GM21619 (cell line): ENCODE measurements at regions not wholly inside any gene's neighbourhood (a gene's known extent, or its start where the extent isn't known, plus 50 kb on each side); places are given as distances from the start of the nearest gene placed in this dataset.
"Not testable (repeated sequence)": the region's sequence is repeated elsewhere in the genome, so short reads cannot be mapped to it uniquely, and the experiment has no call there.

Source experiments
- ATAC-seq: cut with Tn5 transposase; IDR thresholded peaks from one replicate; pipeline ENCODE4 v1.9.1; 2021; ENCODE audit not compliant: unreplicated experiment

DNA sequence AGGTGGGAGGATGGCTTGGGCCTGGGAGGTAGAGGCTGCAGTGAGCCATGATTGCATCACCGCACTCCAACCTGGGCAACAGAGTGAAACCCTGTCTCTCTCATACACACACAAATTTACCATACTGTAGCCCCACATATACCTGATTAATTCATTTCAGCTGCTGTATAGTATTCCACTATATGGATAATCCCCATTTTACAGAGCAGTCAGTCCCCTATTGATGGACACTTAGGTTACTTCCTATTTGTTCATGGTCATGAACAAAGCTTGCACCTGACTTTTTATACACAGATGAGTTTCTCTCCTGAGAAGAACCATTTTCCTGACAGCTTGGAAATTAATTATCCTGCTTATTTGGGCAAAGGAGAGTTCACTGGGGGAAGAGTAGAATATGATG lies 59.2 kb downstream of the EMX2 start:
- no peak for ATAC-seq

DNA sequence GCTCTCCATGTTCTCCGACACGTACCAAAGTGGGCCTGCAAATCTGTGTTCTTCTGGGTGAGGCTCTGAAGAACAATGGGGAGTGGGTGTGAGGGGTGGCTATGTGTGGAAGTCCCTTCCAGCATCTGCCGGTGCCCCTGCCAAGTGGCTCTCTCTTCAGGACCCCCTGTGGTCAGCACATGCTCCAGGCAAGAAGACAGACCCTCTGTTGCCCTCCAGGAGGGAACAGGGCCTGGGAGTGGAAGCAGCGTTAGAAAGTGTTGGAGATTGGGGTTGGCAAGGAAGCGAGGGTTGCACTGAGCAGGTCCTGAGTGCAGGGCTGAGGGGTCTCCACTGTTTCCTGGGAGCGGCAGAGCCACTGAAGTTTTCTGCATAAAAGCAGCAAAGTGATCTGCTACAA lies 60.5 kb downstream of the EMX2 start:
- no peak for ATAC-seq

DNA sequence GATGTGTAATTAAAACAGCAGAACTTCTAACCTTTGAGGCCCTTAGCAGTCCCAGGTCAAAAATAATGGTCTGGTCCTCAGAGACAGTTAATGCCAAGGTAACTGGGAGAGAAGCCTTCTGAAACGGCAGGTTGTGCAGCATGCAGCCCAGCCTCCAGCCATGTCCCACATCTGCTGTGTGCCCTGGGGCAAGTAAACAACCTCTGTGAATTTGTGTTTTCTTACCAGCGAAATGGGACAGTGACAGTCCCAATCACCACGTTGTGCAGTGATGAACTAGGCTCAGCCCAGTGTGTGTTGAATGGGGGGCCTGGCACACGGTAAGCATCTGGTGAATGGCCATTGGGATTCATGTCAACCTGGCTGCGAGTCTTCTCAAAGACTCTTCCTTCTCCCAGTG lies 61.2 kb downstream of the EMX2 start:
- no peak for ATAC-seq

DNA sequence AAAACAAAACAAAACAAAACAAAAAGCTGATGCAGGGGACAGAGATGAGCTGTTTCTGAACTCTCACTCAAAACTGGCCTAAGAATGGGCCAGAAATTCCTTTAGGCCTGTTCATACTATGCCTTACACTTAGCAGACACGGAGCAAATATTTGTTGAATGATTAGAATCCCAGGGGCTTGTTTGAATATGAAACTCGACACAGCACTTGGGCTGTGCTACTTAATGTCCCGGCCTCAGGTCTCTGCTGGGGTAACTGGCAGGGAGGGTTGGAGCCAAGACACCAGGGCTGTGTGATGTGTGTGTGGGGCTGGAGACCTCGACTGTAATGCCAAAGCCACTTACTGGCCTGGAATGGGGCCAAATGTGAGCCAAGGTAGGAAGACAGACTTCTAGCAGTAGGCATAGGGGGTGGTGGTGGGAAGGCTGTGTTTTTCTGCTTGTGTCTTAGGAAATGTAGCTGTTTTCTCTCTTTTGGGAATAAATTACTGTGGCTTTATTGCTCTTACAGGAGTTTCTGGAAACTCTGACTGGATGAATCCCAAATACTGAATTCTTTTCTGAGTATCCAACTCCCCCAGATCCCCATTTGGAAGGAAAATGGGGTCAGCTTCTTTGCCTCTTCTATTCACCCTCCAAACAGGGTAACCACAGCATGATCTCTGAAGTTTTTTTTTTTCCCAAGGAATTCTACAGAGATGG lies 66.7 kb downstream of the EMX2 start:
- ATAC-seq: no peak

DNA sequence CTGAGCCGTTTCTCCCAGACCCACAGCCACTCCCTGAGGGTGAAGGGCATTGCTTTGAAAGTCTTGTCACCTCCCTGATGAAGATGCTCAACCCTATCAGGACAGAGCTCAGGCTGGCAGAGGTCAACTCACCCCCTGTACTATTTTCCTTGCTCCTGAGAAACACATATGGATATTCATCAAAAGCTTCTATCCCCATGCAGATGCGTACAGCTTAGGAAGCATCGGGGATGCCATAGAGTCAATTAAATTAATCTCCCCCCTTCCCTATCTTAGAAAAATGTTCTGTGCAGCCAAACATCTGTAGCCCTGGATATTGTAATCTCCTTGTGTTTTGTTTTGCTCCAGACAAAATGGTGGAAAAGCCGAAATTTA lies 67.2 kb downstream of the EMX2 start:
- ATAC-seq: no peak

DNA sequence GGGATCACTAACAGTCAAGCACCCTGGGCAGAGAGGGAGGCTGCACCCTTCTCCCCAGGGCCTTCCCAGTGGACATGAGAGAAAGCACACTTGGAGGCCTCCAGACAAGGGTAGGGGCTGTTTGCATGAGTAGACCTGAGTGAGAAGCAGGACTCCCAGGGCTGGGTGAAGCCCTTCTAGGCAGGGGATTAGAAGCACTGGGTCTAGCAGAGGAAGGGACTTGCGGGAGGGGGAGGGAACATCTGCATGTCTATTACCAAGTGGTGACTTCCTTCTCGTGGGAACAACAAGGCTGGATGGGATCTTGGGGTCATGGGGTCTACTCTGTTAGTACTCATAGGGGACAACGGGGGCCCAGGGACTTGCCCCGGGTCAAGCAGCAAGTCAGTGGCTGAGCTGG lies 67.8 kb downstream of the EMX2 start:
- ATAC-seq: no peak

DNA sequence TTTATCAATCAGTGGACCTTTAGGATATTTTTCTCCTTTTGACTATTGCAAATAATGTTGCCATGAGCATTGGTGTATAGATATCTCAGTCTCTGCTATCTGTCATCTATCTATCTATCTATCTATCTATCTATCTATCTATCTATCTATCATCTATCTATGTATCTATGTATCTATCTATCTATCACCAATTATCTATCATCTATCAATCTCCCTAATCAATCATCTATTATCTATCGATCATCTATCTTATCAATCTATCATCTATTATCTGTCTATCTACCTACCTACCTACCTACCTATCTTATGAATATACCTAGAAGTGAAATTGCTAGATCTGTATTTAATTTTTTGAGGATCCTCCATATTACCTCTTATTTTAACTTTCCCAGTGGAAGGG lies 69.6 kb downstream of the EMX2 start:
- ATAC-seq: no peak

DNA sequence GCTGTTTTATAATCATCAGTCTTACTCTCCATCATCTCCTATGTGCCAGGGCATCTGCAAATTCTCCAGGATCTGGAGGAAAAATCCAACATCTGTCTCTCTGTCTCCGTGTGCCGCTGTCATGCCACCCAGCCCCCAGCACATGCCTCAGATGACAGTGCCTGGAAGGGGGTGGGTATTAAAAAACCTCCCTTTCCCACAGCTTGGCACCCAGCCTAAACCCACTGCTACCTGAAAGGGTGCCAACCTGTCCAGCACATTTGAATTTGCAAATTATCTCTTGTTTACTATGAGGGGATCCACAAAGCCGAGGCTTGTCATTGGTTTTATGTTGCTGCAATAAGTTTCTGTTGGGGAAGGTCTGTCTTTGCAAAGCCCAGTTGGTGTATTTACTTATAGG lies 73.1 kb downstream of the EMX2 start:
- no peak for ATAC-seq

DNA sequence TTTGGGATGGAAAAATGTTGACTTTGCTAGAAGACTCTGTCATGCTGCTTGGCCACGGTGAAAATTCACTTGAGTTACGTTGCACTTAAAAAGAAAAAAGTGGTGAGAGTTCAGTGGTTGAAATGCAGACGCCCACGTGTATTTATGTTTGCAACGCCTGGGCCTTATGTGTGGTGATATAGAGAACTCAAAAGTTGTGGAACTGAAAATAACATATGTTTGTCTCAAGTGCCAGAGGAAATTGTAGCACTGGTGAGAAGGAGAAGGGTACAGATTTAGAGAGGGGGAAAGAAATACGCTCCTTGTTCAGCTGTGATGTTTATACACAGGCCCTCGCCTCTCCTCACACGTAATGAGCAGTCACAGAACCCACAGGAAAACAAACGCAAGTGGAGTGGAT lies 73.6 kb downstream of the EMX2 start:
- ATAC-seq: peak; percentile 48

DNA sequence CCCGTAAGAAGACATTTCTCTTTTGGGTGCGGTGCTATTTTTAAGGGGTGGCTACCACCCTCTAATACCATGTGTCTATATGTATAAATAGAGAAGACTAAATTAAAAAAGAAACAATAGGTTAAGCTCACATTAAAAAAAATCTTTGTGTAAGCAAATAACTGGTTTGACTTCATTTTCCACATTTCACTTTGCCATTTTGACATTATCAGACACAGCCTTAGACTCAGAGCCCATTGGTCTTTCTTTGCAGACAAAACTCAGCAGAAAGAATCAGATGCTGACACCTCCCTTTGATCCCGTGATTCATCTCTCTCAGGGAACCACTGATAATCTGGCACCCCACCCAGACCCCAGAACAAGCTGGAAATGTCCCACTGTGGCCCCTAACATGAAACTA lies 74.5 kb downstream of the EMX2 start:
- no peak for ATAC-seq

DNA sequence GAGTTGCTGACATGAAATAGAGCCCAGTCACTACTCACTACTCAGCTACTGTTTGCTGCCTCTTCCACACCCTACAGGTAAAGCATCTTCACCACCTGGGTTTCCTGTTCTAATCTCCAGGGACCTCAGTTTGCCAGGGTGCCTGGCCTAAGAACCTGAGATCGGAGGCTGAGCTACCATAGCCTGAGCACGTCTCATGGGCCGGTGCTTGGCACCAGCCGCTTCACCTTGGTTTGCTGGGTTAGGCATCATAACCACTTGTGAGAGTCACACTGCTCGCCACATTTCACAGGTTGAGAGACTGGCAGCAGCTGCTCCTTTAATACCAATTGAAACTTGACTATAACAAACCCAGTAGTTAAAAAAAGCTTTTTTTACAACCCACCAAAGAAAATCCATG lies 75.1 kb downstream of the EMX2 start:
- ATAC-seq: no peak

DNA sequence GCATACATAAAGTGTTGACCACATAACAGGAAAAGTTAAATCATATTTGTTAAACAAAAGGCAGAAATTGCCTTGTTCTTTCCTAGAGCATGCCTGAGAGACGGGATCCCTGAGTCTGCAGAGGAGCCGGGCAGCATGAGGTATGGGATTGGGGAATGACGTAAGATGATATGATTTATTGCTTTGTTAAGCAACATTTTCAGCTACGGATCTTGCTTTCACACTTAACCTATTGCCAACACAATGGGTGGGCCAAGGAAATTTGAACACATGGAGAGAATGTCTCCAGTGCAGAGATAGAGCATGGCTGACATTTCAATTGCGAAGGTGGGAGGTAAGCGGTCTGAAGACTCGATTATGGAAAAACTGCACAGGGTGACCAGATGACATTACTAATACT lies 76.7 kb downstream of the EMX2 start:
- ATAC-seq: no peak

DNA sequence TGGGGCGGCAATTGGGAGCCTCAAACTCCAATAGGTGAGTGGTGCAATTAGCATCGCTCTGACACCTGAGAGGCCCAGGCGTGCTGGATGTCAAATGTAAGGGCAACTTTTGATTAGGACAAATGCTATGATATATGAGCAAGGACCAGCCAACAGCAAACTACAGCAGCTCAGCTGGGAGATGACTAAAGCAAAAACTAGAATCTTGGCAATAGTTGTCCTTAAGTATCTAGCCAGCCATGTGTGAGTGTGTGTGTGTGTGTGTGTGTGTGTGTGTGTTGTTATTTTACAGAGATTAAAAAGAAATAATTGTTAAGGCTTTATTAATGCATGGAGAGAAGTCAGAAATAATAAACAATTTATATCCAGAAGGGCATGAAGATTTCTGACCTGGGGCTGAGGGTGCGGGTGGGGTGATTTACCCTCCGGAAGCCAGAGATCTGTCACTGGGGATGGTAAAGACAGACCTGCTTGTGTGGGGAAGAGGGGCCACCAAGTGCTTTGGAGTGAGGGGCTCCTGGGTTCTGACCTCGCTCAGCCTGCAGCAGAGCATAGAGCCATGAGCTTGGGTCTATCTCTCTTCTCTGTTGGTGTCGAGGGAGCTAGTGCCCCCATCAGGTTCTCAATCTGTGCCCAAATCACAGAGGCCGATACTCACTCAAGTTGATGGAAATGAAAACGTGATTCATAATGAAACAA lies 77.3 kb downstream of the EMX2 start:
- ATAC-seq: no peak

DNA sequence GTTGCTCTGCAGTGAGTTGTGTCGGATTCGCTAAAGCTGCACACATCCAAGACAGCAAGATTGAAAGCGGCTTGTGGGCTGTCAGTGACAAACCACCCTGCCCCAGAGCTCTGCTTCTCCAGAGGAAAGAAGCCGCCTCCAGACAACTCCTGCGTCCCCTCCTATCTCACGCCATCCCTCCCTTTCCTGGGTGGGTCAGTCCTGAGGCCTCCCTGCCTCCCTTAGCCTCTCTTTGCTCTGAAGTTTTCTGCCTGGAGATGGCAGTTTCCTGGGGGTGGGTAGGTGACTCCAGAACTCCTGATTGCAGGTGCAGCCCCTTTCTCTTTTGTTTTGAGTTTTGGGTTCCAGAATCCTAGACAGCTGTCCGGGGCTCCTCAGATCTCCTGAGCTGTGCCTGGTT lies 78.7 kb downstream of the EMX2 start:
- no peak for ATAC-seq

DNA sequence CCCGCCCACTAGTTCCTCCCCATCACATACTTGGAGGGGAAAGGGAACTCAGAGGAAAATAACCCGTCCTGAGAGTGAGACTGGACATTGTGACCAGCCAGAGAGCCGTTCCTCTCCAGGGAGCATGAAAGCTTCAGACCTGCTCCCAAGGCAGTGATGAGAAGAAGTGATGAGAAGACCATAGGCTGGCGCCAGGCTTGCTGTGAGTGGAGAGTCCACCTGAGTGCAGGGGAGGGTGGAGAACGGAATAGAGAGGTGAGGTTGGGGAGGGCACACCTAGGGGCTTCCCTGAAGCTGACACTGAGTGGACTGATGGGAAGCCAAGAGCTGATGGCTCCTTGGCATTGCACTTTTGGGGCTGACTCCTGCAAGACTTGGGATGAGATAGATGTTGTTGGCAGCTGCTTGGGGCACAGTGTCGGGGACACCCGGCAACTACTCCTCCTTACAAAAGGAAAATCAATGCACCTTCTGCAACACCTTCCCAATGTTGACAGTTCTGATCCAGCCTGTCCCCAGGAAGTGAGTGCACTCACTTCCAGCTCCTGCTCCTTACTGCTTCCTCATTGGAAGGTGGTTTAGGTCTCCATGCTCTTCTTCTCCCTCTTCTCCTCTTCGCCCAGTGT lies 79.4 kb downstream of the EMX2 start:
- no peak for ATAC-seq

DNA sequence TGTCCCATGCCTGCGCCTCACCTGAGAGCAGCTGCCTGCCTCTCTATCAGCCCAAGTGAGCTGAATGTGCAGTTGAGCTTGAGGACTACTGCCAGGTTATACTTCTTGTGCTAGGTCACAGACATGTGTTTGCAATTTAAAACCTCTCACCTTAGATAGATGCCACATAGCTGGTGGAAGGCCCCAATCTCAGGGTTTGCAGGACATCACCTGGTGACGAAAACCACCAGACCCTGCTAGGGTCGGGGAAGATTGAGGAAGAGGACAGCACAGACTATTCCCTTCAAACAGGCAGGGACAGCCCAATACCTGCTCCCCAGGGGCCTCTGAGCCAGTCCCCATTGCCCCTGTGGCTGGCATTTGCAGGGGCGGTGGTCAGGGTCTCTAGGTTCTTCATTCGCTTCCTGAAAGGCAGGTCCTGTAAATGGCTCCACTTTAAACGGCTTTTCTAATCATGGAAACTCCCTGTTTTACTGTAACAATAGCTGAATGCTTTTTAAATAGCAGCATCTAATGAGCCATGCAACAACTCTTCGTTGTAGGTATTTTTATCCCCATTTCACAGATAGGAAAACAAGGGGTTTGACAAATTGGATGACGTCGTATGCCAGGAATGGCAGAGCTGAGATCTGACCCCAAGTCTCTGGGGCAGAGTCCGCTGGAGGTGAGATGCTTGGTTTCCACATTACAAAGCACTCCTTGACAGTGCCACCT lies 80.1 kb downstream of the EMX2 start:
- ATAC-seq: no peak

DNA sequence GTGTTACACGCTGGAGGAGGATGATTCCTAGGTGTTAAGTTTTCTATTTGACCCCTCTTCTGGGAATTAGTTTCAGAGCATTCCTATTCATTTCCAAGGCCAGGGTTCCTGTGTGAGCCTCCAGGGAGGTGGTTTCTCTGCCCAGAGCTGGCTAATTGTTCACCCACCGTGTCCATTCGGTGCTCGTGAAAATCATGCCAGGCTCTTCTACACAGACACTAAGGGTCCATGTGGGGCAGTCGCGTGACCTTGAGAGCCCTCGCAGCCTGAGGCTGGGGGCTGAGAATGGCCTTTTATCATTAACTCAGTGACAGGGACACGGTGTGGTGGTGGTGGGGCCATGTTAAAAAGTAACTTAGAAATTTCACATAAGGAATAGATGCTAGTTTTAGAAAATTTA lies 83.7 kb downstream of the EMX2 start:
- no peak for ATAC-seq

DNA sequence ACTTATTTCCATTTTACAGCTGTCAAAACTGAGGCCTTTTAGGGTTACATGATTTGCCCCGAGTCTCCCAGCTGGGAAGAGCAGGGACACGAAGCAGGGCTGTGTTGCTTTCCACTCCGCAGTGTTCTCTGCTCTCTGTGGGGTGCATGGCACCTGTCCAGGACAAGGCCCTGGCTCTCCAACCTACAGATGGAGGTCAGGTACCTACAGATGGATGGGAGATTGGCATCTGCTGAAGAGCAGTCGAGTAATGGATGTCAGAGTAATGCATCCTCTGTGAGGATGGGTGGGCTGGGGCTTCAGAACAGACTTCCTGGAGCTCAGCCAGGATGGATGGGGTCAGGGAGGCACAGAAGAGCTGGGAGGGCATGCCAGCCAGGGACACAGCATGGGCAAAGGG lies 85.0 kb downstream of the EMX2 start:
- no peak for ATAC-seq

DNA sequence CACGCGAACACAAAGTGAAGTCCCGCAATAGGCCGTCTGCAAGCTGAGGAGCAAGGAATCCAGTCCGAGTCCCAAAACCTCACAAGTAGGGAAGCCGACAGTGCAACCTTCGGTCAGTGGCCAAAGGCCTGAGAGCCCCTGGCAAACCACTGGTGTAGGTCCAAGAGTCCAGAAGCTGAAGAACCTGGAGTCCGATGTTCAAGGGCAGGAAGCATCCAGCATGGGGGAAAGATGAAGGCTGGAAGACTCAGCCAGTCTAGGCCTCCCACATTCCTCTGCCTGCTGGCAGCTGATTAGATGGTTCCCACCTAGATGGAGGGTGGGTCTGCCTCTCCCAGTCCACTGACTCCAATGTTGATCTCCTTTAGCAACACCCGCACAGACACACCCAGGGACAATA lies 87.2 kb downstream of the EMX2 start:
- ATAC-seq: not testable (repeated sequence)

DNA sequence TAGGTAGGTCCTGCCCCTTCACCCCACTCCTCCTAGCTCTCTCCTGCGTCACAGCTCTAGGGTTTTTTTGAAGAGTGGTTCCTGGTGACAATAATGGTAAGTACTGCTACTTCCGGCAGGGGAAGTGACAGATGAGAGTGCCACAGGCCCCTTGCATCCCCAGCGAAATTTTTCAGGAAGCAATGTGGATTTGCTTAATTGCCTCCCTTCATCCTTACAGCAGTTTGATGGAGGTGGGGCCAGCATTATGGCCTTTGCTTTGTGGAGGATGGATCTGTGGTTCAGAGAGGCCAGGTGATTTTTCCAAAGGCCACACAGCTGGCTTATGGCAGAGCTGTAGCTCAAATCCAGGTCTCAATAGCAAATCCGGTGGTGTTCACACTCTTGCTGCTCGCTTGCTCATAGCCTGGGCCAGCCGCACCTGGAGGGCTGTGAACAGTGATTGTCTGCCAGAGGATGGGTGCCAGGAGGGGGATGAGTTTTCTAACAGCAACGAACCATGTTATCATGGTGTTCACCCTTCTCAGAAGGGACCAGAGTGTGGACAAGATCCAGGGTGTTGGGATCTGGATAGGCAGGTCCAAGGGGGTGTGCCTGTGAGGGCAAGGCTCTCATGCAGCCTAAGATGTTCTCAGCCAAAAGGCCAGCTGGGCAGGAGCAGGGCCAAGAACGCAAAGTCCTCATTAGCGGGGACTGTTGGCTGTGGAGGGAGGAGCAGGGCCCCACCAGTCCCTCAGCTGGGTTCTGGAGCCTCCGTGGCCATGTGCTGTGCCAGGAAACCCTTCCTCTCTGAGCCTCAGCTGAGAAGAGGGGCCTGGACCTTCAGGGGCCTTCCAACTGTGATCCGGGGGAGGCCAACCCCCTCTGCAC lies 89.0 kb downstream of the EMX2 start:
- ATAC-seq: no peak

DNA sequence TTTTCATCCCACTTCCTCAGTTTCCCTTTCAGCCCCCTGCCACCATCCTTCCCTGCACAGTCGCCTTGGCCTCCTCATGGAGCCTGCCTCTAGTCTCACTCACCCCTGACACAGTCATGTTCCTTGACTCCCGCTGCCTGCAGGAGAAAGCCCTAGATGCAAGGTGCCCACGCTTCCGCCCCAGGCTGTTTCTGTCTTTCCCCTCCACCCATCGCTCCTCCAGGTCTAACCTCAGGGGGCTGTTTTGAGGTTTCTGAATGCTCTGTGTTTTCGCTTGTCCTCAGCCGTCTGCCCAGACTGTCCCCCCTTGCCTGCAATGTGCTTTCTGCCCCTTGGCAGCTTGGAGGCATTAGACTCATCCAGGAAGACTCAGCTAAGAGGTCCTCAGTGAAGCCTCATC lies 89.9 kb downstream of the EMX2 start:
- no peak for ATAC-seq
